HUES48 (cell line): ENCODE measurements at regions not wholly inside any gene's neighbourhood (a gene's known extent, or its start where the extent isn't known, plus 50 kb on each side); places are given as distances from the start of the nearest gene placed in this dataset.

Experiments used
- H3K27ac ChIP-seq: one replicate; pipeline ENCODE4 v1.7.0; 2013; ENCODE audit warnings: low read depth, low read length, inconsistent platforms
- H3K27me3 ChIP-seq: 2 replicates; pipeline ENCODE4 v1.6.1; 2013; ENCODE audit warnings: mild to moderate bottlenecking, low read length; ENCODE audit not compliant: control insufficient read depth, insufficient read depth
- H3K36me3 ChIP-seq: 2 replicates; pipeline ENCODE4 v1.6.1; 2013; ENCODE audit warnings: low read length; ENCODE audit not compliant: control insufficient read depth, insufficient read depth
- H3K4me1 ChIP-seq: 2 replicates; pipeline ENCODE4 v1.6.1; 2013; ENCODE audit warnings: mild to moderate bottlenecking, low read length; ENCODE audit not compliant: control insufficient read depth, insufficient read depth
- H3K4me3 ChIP-seq: 2 replicates; pipeline ENCODE4 v1.5.1; 2013; ENCODE audit warnings: mild to moderate bottlenecking, low read depth, low read length
- H3K9ac ChIP-seq: 2 replicates; pipeline ENCODE4 v1.6.1; 2013; ENCODE audit warnings: mild to moderate bottlenecking, low read depth, low read length, moderate library complexity
- H3K9me3 ChIP-seq: 2 replicates; pipeline ENCODE4 v1.6.1; 2013; ENCODE audit warnings: low read length; ENCODE audit not compliant: control insufficient read depth, insufficient read depth

GRCh38 chr3:117618462-117618861 is 908.9 kb downstream of the TUSC7 start:
- H3K9ac ChIP-seq, result no peak overlapping the region
- peaks cover 8% of the 10 kb centered on the region for H3K4me1 ChIP-seq
- no peaks in the 10 kb centered on the region for H3K27me3 ChIP-seq
- no peaks in the 10 kb centered on the region for H3K36me3 ChIP-seq
- no peak overlapping the region for H3K27ac ChIP-seq
- H3K9me3 ChIP-seq, result no peaks in the 10 kb centered on the region
- H3K4me3 ChIP-seq, result no peak overlapping the region

GRCh38 chr3:117619805-117620204 is 910.2 kb downstream of the TUSC7 start:
- no peak overlapping the region for H3K9ac ChIP-seq
- no peaks in the 10 kb centered on the region for H3K9me3 ChIP-seq
- H3K27me3 ChIP-seq, result no peaks in the 10 kb centered on the region
- no peak overlapping the region for H3K4me3 ChIP-seq
- H3K36me3 ChIP-seq, result no peaks in the 10 kb centered on the region
- no peak overlapping the region for H3K27ac ChIP-seq
- peaks cover 8% of the 10 kb centered on the region for H3K4me1 ChIP-seq

GRCh38 chr3:117622171-117622841 is 912.7 kb downstream of the TUSC7 start:
- H3K4me1 ChIP-seq, result peaks cover 18% of the 10 kb centered on the region
- no peaks in the 10 kb centered on the region for H3K9me3 ChIP-seq
- no peak overlapping the region for H3K4me3 ChIP-seq
- H3K36me3 ChIP-seq, result no peaks in the 10 kb centered on the region
- H3K27ac ChIP-seq, result peak overlapping the region; percentile 61
- H3K27me3 ChIP-seq, result no peaks in the 10 kb centered on the region
- H3K9ac ChIP-seq, result no peak overlapping the region

GRCh38 chr3:117624424-117624823 is 914.8 kb downstream of the TUSC7 start:
- Histone ChIP-seq H3K4me1 (peaks cover 18% of the 10 kb centered on the region), H3K36me3 (no peaks in the 10 kb centered on the region), H3K27ac (no peak overlapping the region), H3K9me3 (no peaks in the 10 kb centered on the region), H3K9ac (no peak overlapping the region), H3K27me3 (no peaks in the 10 kb centered on the region), H3K4me3 (no peak overlapping the region)

- no peaks in the 10 kb centered on the region for H3K36me3 ChIP-seq
- H3K4me1 ChIP-seq, result peaks cover 18% of the 10 kb centered on the region
- no peaks in the 10 kb centered on the region for H3K27me3 ChIP-seq
- H3K9ac ChIP-seq, result no peak overlapping the region
- H3K4me3 ChIP-seq, result no peak overlapping the region
- no peak overlapping the region for H3K27ac ChIP-seq
- no peaks in the 10 kb centered on the region for H3K9me3 ChIP-seq
Measured at GRCh38 chr3:117625174-117625573, 915.6 kb downstream of the TUSC7 start.

- Histone ChIP-seq H3K27ac (peak overlapping the region; percentile 32), H3K9ac (no peak overlapping the region), H3K4me3 (no peak overlapping the region), H3K27me3 (no peaks in the 10 kb centered on the region), H3K36me3 (no peaks in the 10 kb centered on the region), H3K9me3 (no peaks in the 10 kb centered on the region), H3K4me1 (peaks cover 18% of the 10 kb centered on the region)
Measured at GRCh38 chr3:117626577-117626976, 917.0 kb downstream of the TUSC7 start.

GRCh38 chr3:117628823-117629291 is 919.3 kb downstream of the TUSC7 start:
- H3K36me3 ChIP-seq, result no peaks in the 10 kb centered on the region
- no peak overlapping the region for H3K4me3 ChIP-seq
- H3K4me1 ChIP-seq, result peaks cover 10% of the 10 kb centered on the region
- H3K27ac ChIP-seq, result no peak overlapping the region
- H3K27me3 ChIP-seq, result no peaks in the 10 kb centered on the region
- H3K9me3 ChIP-seq, result no peaks in the 10 kb centered on the region
- H3K9ac ChIP-seq, result no peak overlapping the region

- H3K4me3 ChIP-seq, result no peak overlapping the region
- no peaks in the 10 kb centered on the region for H3K36me3 ChIP-seq
- no peak overlapping the region for H3K9ac ChIP-seq
- peaks cover 10% of the 10 kb centered on the region for H3K4me1 ChIP-seq
- H3K27ac ChIP-seq, result no peak overlapping the region
- no peaks in the 10 kb centered on the region for H3K9me3 ChIP-seq
- H3K27me3 ChIP-seq, result no peaks in the 10 kb centered on the region
Measured at GRCh38 chr3:117629505-117629904, 919.9 kb downstream of the TUSC7 start.

GRCh38 chr3:117630469-117630868 is 920.9 kb downstream of the TUSC7 start:
- Histone ChIP-seq H3K27ac (no peak overlapping the region), H3K9ac (no peak overlapping the region), H3K36me3 (no peaks in the 10 kb centered on the region), H3K9me3 (no peaks in the 10 kb centered on the region), H3K4me1 (peaks cover 10% of the 10 kb centered on the region), H3K27me3 (no peaks in the 10 kb centered on the region), H3K4me3 (no peak overlapping the region)

- H3K9ac ChIP-seq, result no peak overlapping the region
- peaks cover 10% of the 10 kb centered on the region for H3K4me1 ChIP-seq
- no peak overlapping the region for H3K27ac ChIP-seq
Measured at GRCh38 chr3:117630885-117631284, 921.3 kb downstream of the TUSC7 start.

GRCh38 chr3:117631781-117632180 is 922.2 kb downstream of the TUSC7 start:
- Histone ChIP-seq H3K9me3 (no peaks in the 10 kb centered on the region), H3K9ac (no peak overlapping the region), H3K36me3 (no peaks in the 10 kb centered on the region), H3K27me3 (no peaks in the 10 kb centered on the region), H3K4me3 (no peak overlapping the region), H3K27ac (no peak overlapping the region), H3K4me1 (peaks cover 4% of the 10 kb centered on the region)

More at GRCh38 chr3:117630885-117631284, 921.3 kb downstream of the TUSC7 start:
- Histone ChIP-seq H3K27me3 (no peaks in the 10 kb centered on the region), H3K9me3 (no peaks in the 10 kb centered on the region), H3K36me3 (no peaks in the 10 kb centered on the region), H3K4me3 (no peak overlapping the region)
